Stimulated activated CD8-positive, alpha-beta memory T cell treated with anti-CD3 and anti-CD28 coated beads, Interleukin-15, amount 100 ng/mL, for 48 hours (primary cell): ENCODE measurements at regions not wholly inside any gene's neighbourhood (a gene's known extent, or its start where the extent isn't known, plus 50 kb on each side); places are given as distances from the start of the nearest gene placed in this dataset.
"Not testable (repeated sequence)": the region's sequence is repeated elsewhere in the genome, so short reads cannot be mapped to it uniquely, and the experiment has no call there.

ENCODE experiments used
- DNase-seq, 2 donors: peaks; one replicate each; pipeline ENCODE4 v3.0.0-alpha.2; 2020; ENCODE audit warnings: low read depth in 2 of 2

DNA sequence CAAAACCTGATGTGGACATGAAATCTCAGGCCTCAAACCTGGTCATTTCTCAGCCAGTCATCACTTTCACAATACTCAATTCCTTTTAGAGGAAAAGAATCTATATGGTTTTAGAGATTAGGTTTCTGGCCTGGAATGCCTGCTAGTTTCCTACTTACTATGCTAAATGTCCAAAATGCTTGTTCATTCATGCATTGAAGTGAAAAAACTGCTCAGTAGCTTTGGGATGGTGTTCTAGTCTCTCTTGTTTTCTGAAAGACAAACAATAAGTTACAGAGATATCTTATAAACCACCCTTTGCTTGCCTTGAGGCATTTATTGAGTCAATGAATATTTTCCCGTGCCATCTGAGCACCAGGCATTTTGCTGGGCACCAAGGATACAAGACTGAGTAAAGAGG lies 1146.5 kb upstream of the GOT2 start:
- DNase-seq = no peak

- DNase-seq = no peak
Measured at GRCh38 chr16:59878999-59879398, 1144.9 kb upstream of the GOT2 start.

- DNase-seq = no peak
Measured at GRCh38 chr16:59878479-59878878, 1144.4 kb upstream of the GOT2 start.

- no peak for DNase-seq
Measured at GRCh38 chr16:59864981-59865666, 1131.0 kb upstream of the GOT2 start.

GRCh38 chr16:59859676-59860402 lies 1125.7 kb upstream of the GOT2 start:
- no peak for DNase-seq

GRCh38 chr16:59854846-59855439 lies 1120.8 kb upstream of the GOT2 start:
- no peak for DNase-seq

DNA sequence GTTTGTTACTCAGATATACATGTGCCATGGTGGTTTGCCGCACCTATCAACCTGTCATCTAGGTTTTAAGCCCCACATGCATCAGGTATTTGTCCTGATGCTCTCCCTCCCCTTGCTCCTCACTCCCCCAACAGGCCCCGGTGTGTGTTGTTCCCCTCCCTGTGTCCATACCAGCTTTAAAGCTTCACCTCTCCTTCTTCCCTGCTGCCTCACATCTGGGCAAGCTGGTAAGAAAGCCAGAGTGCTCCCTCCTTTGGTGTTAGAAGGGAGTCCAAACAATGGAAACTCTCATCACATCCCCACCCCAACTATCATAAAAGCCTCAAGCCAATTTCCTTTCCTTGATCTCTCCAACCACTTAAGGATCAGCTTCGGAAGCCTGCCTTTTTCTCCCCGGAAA lies 1115.6 kb upstream of the GOT2 start:
- DNase-seq = no peak

DNA sequence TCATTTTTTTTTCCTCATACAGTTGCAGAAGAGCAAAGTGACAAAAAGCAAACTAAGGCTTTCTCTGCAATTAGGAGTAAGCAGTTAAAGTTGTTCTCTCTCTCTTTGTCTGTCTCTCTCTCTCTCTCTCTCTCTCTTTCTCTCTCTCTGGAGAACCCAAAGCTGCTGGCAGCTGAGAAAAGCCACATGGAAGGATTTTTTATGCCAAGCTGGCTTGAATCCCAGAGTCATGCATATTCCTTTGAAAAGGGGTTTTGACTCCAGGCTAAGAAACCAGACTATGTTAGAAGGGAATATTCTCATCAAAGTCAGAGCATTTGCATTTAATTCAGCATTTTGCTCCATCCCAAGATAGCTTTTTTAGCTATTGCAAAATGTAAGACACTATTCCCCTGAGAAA lies 1114.2 kb upstream of the GOT2 start:
- DNase-seq = no peak

- no peak for DNase-seq
Measured at GRCh38 chr16:59840169-59840568, 1106.1 kb upstream of the GOT2 start.

- DNase-seq = no peak
Measured at GRCh38 chr16:59826767-59827166, 1092.7 kb upstream of the GOT2 start.

GRCh38 chr16:59809488-59809887 lies 1075.4 kb upstream of the GOT2 start:
- not testable (repeated sequence) for DNase-seq

GRCh38 chr16:59783191-59783590 lies 1049.1 kb upstream of the GOT2 start:
- no peak for DNase-seq

DNA sequence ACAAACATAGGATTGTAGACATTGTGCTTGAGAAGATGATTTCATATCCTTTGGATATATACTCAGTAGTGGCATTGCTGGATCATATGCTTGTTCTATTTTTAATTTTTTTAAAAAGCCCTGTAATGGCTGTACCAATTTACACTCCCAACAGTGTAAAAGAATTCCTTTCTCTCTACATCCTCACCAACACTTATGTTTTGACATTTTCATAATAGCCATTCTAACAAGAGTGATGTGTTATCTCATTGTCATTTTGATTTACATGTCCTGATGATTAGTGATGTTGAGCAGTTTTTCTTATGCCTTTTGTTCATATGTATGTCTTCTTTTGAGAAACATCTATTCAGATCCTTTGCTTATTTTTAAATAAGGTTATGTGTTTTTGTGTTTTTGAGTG lies 1039.2 kb upstream of the GOT2 start:
- no peak for DNase-seq

DNA sequence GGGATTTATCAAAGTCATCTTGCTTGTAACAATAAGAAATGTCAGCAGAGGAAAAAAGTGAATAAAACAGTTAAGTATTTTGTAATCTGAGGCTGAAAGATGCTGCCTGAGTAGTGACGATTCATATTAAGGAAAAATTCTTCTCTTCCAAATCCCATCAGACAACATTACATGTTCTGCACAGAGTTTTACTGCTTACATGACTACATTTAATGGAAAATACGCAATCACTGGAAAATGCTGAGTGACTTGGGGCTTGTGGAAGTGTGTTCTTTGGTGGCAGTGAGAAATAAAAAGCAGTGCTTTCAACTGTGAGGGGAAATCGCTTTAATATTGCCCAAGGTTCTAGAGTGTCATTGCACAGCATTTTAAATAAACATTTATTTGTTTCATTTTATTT lies 1025.2 kb upstream of the GOT2 start:
- no peak for DNase-seq

- no peak for DNase-seq
Measured at GRCh38 chr16:59758848-59759247, 1024.7 kb upstream of the GOT2 start.

GRCh38 chr16:59754854-59755253 lies 1020.7 kb upstream of the GOT2 start:
- no peak for DNase-seq

- no peak for DNase-seq
Measured at GRCh38 chr16:59749662-59750336, 1015.7 kb upstream of the GOT2 start.

DNA sequence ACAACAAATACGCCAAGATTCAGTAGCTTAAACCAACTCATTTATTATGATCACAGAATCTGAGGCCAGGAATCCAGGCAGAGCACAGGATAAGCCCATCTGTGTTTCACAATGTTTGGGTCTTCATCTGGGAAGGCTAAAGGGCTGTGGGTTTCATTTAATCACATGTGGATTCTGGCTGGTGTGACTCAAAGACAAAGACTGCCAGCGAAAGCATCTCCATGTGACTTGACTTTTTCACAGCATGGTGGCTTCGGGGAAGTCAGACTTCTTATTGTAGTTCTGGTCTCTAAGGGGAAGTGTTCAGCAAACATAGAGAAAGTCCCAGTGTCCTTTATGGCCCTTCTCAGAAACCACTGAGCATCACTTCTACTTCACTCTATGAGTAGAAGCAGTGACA lies 1014.4 kb upstream of the GOT2 start:
- DNase-seq = no peak

DNA sequence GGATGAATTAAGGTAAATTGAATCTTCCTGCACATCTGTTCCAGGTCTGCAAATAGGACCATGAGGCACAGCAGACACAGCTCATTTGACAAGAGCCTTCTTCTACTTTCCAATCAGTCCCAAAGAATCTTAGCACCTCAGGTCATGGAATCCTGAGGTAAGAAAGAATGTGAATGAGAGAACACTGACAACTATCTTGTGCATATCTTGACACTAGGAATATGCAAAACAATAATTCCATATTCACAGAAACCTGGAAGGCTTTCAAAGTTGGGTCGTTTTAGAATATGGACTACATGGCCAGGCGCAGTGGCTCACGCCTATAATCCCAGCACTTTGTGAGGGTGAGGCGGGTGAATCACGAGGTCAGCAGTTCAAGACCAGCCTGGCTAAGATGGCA lies 1009.4 kb upstream of the GOT2 start:
- DNase-seq = no peak

DNA sequence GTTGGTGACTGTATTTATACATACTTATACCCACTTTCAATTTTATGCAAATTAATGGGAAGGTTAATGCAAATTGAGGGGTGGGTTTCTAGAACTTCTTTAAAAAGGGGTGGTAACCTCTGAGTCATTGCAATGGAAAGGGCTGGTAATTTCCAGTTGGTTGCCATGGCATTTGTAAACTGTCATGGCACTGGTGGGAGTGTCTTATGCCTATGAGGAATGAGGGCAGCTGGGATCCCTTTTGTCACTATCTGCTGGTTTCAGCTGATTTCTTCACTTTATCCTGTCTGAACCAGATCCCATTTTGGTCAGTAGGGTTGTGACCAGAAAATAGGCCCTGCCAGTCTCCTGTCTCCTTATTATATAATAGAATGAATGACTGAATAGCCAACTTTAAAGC lies 1006.7 kb upstream of the GOT2 start:
- no peak for DNase-seq

DNA sequence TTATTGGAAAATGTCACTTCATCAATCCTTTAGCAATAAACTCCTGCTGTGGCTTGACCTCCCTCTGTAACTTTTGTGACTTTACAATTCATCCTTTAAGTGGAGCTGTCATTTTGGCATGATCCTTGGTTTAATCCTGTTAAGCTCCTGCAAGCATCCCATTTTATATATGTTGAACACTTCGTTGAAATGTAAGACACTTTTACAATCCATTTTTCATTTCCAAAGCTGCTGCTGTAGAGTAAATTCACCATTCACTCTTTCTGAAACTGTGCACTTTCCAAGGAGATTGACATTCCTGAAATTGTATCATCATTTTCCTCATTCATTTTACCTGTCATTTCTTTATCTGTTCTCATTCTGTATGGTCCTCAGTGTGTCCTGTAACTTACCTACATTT lies 1003.2 kb upstream of the GOT2 start:
- no peak for DNase-seq

GRCh38 chr16:59733321-59733720 lies 999.2 kb upstream of the GOT2 start:
- DNase-seq = no peak

GRCh38 chr16:59729613-59730012 lies 995.5 kb upstream of the GOT2 start:
- no peak for DNase-seq
